Vagina (tissue), 2 donors: ENCODE measurements at regions not wholly inside any gene's neighbourhood (a gene's known extent, or its start where the extent isn't known, plus 50 kb on each side); places are given as distances from the start of the nearest gene placed in this dataset.

Experiments
- POLR2A ChIP-seq, 2 donors: fragments of 450-650 bp; IDR thresholded peaks; one replicate each; pipeline ENCODE4 v1.6.1; 2017; ENCODE audit warnings: antibody characterized with exemption in 2 of 2, mild to moderate bottlenecking in 2 of 2, moderate library complexity in 2 of 2
- TF ChIP-seq, protein P1 (sequence below), 3 experiments: fragments of 450-650 bp in 2 of 3; fragments of 200-600 bp in 1 of 3; sonication (generic) in 1 of 3; IDR thresholded peaks; one replicate each; pipeline ENCODE4 v1.5.1; 2017 to 2019; ENCODE audit warnings: antibody characterized with exemption in 3 of 3, mild to moderate bottlenecking in 2 of 3, moderate library complexity in 2 of 3

DNA sequence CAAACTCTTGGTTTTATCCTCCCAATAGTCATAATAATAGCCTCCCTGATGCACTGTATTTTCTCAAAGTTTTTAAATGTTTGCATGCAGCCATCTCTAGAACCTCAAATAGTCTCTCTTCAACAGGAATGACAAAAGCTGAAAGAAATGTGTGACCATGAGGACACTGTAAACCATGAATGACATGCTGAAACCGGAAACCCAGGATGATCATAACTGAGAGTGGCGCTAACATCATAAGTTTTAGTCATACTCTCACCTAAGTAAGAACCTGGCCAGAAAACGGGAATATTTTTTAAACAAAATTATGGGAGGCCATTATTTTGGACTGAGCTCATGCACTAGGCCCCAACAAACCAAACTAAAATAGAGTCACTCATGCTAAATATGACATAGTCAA lies 278.4 kb upstream of the STXBP5 start:
- TF ChIP-seq POLR2A (IDR thresholded peaks at IDR 0.05): no peak
- TF ChIP-seq, protein P1, sequence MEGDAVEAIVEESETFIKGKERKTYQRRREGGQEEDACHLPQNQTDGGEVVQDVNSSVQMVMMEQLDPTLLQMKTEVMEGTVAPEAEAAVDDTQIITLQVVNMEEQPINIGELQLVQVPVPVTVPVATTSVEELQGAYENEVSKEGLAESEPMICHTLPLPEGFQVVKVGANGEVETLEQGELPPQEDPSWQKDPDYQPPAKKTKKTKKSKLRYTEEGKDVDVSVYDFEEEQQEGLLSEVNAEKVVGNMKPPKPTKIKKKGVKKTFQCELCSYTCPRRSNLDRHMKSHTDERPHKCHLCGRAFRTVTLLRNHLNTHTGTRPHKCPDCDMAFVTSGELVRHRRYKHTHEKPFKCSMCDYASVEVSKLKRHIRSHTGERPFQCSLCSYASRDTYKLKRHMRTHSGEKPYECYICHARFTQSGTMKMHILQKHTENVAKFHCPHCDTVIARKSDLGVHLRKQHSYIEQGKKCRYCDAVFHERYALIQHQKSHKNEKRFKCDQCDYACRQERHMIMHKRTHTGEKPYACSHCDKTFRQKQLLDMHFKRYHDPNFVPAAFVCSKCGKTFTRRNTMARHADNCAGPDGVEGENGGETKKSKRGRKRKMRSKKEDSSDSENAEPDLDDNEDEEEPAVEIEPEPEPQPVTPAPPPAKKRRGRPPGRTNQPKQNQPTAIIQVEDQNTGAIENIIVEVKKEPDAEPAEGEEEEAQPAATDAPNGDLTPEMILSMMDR (IDR thresholded peaks at IDR 0.05): no peak
